BJ (cell line): ENCODE measurements at regions not wholly inside any gene's neighbourhood (a gene's known extent, or its start where the extent isn't known, plus 50 kb on each side); places are given as distances from the start of the nearest gene placed in this dataset.

Experiments used
- CTCF ChIA-PET: fragments of 350-600 bp; formaldehyde crosslinking; extraction: SDS; loops from one replicate; lab custom pipeline; 2021; ENCODE audit warnings: antibody characterized with exemption, inconsistent platforms; lab: Yijun Ruan, JAX
- POLR2A ChIA-PET: fragments of 300-600 bp; sonication (Branson Sonifier 250); formaldehyde crosslinking; extraction: SDS; loops from one replicate; lab custom pipeline; 2021; ENCODE audit warnings: antibody characterized with exemption; lab: Charles Lee
- DNase-seq: peaks from one replicate; pipeline ENCODE4 v3.0.0-alpha.2; 2011; ENCODE audit warnings: low read depth
- H3K27me3 ChIP-seq: 2 replicates; pipeline ENCODE4 v1.6.0; 2011; ENCODE audit warnings: low read length; ENCODE audit not compliant: control insufficient read depth, insufficient read depth
- H3K36me3 ChIP-seq: 2 replicates; pipeline ENCODE4 v1.5.1; 2011; ENCODE audit warnings: low read length; ENCODE audit not compliant: control insufficient read depth, insufficient read depth
- H3K4me3 ChIP-seq: 2 replicates; pipeline ENCODE4 v1.5.1; 2011; ENCODE audit warnings: low read depth, mild to moderate bottlenecking, control low read depth, low read length
- CTCF ChIP-seq: IDR thresholded peaks from 2 replicates; pipeline ENCODE4 v1.5.1; 2011; ENCODE audit warnings: low read depth, mild to moderate bottlenecking, control low read depth, inconsistent platforms, low read length, moderate library complexity; ENCODE audit not compliant: insufficient read depth

- no peak for DNase-seq
- ChIA-PET POLR2A (no interaction called here), CTCF (interaction anchor here (1.2 kb wide), 1 partner anchor 222 kb away, joined by 4 read pairs; no protein-coding TSS in a partner anchor)
- H3K36me3 ChIP-seq: no peaks in the 10 kb centered on the region
- TF ChIP-seq CTCF: no peak
- H3K4me3 ChIP-seq: no peak overlapping the region
- no peaks in the 10 kb centered on the region for H3K27me3 ChIP-seq
These were observed 224.4 kb upstream of the HS6ST1 start for GRCh38 chr2:128543036-128543435.

DNA sequence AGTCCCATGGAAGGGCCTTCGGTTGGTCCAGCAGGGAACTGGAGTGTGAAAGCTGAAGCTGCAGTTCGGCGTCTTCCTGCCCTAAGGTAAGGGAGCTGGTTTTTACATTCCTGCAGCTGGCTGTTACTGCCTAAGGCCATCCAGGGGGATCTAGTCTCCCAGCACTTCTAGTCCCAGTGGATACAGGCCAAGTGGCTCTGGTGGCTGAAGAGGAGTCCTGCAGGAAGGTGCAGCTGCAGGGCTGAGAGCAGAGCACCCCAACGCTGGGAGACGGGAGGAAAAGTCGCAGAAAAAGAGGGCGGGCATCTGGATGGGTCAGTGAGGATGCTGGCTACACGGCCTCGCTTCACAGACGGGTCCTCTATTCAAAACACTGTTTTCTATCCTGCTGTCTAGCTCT, 225.0 kb upstream of the HS6ST1 start:
- TF ChIP-seq CTCF: no peak
- ChIA-PET CTCF (interaction anchor here (1.2 kb wide), 1 partner anchor 223 kb away, joined by 4 read pairs; no protein-coding TSS in a partner anchor), POLR2A (no interaction called here)
- DNase-seq: no peak
- Histone ChIP-seq H3K4me3 (no peak overlapping the region), H3K27me3 (no peaks in the 10 kb centered on the region), H3K36me3 (no peaks in the 10 kb centered on the region)

DNA sequence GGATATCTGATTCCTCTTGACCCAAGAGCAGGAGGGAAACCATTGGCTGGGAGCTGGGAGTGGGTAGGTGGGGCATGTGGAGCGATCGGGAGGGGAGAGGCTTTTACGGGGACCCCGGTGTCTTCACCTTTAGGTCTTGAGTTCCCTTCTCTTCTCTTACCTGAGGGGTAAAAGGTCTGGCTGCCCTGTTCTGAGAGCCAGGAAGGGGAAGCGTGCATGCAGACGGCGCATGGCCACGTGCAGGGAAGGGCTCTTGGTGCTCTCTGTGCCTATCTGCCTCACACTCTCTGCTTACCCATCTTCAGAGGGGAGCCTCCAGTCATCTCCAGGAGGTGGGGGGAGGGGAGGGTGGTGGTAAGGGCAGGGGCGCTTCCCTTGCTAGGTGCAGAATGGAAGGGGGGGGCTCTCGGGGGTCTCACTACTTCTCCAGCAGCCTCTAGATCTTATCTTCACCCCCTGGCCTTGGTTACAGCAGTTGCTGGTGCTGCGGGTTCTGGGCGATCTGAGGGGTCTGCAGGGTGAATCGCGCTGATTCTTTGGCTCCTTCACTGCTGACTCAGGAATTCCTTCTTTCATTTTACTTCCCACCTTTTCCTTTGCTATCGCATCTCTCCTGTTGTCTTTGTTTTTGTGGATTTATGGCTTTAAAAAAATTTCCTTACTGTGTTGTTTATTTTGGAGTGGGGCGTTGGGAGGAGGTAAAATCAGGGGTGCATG, 225.8 kb upstream of the HS6ST1 start:
- TF ChIP-seq CTCF: no peak
- Histone ChIP-seq H3K36me3 (no peaks in the 10 kb centered on the region), H3K27me3 (no peaks in the 10 kb centered on the region), H3K4me3 (no peak overlapping the region)
- DNase-seq: no peak
- POLR2A ChIA-PET: no interaction called here
- CTCF ChIA-PET: no interaction called here

DNA sequence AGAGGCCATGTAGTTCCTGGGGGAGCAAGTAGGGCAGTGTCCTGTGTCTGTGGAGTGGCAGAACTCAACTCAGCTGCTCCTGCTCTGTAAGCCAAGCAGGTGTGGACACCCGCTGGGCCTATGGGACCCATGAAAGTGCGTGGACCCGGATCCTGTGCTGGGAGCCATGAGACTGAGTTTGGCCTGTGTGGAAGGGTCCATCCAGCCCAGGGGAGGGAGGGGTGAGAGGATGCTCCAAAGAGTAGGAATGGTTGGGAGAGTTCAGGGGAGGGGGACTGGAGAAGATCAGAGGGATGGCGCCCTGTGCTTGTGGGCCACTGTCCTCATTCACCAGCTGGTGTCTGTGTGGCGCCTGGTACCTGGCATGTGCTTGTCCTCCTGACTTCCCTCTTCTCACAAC, 226.4 kb upstream of the HS6ST1 start:
- no peaks in the 10 kb centered on the region for H3K27me3 ChIP-seq
- CTCF ChIA-PET: no interaction called here
- H3K4me3 ChIP-seq: no peak overlapping the region
- TF ChIP-seq CTCF: no peak
- no peak for DNase-seq
- no peaks in the 10 kb centered on the region for H3K36me3 ChIP-seq
- POLR2A ChIA-PET: no interaction called here

- CTCF ChIA-PET: no interaction called here
- no peak for DNase-seq
- Histone ChIP-seq H3K27me3 (no peaks in the 10 kb centered on the region), H3K36me3 (no peaks in the 10 kb centered on the region), H3K4me3 (no peak overlapping the region)
- TF ChIP-seq CTCF: no peak
- POLR2A ChIA-PET: no interaction called here
These were observed 227.2 kb upstream of the HS6ST1 start for GRCh38 chr2:128545829-128546228.
